ENCODE measurements at regions not wholly inside any gene's neighbourhood (a gene's known extent, or its start where the extent isn't known, plus 50 kb on each side); places are given as distances from the start of the nearest gene placed in this dataset.
"Not testable (repeated sequence)": the region's sequence is repeated elsewhere in the genome, so short reads cannot be mapped to it uniquely, and the experiment has no call there.

DNA sequence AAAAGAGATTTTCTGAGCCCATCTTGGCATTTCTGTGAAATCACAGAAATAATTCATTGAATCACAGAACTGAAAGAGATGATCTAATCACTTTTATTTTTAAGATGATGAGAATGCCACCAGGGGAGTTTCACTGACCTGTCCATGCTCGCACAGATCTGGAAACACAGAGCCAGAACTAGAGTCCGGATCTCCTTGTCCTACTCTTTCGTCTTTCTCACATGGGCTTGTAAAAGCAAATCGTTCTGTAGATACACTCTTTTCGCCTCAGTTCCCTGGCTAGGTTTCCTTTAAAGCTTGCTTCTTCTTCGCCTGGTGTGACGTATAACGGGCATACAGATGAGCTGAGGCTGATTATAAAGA is 122.5 kb upstream of the SPRED1 start:
- DNase-seq = no peak

DNA sequence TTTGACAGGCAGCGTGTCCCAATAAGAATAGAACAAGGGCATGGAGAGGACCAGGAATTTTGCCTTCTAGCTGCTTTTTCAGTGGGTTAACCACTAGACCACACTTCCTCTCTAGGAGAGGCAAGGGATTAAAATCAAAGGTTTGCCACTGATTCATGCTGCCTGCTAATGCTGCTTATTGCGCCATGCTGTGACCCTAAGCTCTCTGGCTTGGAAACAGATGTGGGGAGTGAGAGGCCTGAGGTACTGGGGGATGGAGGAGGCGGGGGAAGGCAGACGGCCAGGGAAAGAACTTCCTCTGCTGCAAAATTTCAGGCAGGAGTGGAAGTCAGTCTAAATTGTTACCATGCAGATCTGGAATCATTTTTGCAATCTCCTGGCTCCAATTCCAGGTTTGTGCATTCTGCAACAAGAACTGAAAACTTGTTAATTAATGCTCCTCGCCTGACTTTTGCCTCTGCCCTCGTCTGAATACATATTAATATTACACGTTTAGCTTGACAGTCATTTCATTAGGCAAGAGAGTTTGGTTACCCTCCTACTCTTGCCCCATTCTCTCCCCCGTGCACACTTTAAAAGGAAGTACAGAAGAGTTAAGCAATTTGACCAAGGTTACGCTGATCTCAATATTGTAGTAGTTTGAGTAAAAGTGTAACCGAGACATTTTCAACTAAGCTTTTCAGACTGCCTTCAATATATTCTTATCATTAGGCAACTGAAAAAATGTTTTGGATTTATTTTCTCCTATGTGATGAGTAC is 121.7 kb upstream of the SPRED1 start:
- DNase-seq = peak; percentile 49

- DNase-seq = no peak
These were observed 118.4 kb upstream of the SPRED1 start for GRCh38 chr15:38134252-38134651.

DNA sequence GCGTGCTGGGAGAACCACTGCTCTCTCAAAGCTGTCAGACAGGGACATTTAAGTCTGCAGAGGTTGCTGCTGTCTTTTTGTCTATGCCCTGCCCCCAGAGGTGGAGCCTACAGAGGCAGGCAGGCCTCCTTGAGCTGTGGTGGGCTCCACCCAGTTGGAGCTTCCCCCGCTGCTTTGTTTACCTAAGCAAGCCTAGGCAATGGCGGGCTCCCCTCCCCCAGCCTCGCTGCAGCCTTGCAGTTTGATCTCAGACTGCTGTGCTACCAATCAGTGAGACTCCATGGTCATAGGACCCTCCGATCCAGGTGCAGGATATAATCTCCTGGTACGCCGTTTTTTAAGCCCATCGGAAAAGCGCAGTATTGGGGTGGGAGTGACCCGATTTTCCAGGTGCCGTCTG is 110.4 kb upstream of the SPRED1 start:
- not testable (repeated sequence) for DNase-seq

DNA sequence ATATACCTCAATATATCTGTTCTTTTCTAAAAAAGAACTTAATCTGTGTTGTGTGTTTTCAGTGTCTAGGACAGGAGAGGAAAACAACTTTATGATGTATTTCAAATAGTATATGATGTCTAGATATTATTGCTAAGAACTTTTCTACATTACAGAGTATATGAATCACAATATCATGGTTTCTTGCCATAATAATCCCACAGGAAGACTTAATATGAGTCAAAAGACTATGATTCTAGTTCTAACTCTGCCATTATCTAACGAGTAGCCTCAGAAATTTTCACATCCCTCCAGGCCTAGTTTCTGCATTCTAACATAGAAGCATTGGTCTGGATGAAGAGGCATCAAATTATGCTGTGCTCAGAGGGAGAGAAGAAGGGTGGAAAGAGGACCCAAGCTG is 107.7 kb upstream of the SPRED1 start:
- no peak for DNase-seq

DNA sequence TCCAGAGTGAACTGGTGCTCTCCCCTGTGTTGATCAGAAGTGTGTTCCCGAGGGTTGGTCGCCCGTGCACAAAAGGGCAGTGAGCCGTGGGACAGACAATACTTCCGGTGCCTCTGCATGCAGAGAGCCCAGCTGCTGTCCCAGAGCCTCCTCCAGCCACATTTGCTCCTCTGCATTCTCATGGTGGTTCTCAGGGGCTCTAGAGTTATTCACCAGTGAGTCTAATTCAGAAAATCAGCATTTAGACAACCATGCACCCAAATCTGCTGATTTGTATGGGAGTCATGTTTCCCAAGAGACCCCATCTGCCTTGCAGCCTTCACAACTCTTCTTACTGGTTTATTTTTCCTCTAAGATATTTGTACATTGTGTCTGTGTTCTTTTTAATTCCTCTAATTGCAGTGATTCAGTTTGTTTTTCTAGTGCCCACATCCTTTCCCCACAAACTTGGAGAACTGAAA is 107.0 kb upstream of the SPRED1 start:
- DNase-seq = no peak

GRCh38 chr15:38147246-38147645 is 105.4 kb upstream of the SPRED1 start:
- no peak for DNase-seq

DNA sequence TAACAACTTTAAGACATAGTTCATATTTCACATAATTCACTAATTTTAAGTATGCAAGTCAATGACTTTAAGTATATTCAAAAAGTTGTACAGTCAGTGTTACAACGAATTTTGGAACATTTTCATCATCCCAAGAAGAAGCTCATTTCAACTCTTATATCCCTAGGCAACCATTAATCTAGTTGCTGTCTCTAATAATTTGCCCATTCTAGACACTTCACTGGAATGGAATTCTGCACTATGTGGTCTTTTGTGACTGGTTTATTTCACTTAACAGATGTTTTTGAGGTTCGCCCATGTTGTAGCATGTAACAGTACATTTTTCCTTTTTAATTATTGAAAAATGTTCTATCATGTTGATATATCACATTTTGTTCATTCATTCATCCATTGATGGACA is 104.2 kb upstream of the SPRED1 start:
- DNase-seq = no peak

DNA sequence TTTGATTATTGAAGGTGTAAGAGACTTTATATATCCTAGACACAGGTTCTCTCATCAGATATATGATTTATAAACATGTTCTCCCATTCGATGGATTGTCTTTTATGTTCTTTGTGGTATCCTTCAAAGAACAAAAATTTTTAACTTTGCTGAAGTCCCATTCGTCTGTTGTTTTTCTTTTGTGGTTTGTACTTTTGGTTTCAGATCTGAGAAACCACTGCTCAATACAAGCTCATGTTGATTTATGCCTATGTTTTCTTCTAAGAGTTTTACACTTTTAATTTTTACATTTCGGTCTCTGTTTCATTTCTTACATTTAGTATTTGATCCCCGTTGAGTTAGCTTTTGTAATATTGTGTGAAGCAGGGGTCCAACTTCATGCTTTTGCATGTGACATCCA is 103.3 kb upstream of the SPRED1 start:
- no peak for DNase-seq

GRCh38 chr15:38150148-38150547 is 102.5 kb upstream of the SPRED1 start:
- no peak for DNase-seq

DNA sequence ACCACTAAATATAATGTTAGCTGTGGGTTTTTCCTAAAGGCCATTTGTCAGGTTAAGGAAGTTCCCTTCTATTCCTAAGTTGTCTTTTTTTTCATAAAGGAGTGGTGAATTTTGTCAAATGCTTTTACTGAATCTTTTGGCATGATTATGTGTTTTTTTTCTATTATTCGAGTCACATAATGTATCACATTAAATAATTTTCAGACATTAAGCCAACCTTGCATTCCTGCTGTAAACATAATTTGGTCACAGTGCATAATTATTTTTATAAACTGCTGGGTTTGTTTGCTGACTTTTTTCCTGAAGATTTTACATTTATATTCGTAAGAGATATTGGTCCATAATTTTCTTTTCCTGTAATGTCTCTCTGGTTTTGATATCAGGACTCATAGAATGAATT is 101.8 kb upstream of the SPRED1 start:
- DNase-seq = no peak

GRCh38 chr15:38153781-38154180 is 98.9 kb upstream of the SPRED1 start:
- no peak for DNase-seq

DNA sequence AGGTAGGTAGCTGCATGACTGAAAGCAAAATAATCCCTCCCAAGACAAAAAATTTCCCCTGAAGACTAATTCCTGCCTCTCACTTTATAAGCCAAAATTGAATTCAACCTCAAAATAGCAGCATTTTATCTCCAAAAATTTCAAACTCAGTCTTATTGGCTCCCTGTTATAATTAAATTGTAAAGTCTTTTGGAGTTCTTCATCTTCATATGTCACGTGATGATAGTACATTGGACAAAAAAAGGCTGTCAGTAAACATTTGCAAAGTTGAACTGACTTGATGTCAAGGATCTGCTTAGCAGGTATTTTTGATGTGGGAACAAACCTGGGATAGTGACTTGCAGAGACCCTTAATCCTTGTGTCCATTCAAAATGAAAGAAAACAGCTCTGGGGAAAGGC is 98.4 kb upstream of the SPRED1 start:
- no peak for DNase-seq

- DNase-seq = no peak
These were observed 97.8 kb upstream of the SPRED1 start for GRCh38 chr15:38154837-38155236.

GRCh38 chr15:38163658-38164057 is 89.0 kb upstream of the SPRED1 start:
- no peak for DNase-seq

- no peak for DNase-seq
These were observed 88.6 kb upstream of the SPRED1 start for GRCh38 chr15:38164061-38164460.

- no peak for DNase-seq
These were observed 88.1 kb upstream of the SPRED1 start for GRCh38 chr15:38164507-38164906.

DNA sequence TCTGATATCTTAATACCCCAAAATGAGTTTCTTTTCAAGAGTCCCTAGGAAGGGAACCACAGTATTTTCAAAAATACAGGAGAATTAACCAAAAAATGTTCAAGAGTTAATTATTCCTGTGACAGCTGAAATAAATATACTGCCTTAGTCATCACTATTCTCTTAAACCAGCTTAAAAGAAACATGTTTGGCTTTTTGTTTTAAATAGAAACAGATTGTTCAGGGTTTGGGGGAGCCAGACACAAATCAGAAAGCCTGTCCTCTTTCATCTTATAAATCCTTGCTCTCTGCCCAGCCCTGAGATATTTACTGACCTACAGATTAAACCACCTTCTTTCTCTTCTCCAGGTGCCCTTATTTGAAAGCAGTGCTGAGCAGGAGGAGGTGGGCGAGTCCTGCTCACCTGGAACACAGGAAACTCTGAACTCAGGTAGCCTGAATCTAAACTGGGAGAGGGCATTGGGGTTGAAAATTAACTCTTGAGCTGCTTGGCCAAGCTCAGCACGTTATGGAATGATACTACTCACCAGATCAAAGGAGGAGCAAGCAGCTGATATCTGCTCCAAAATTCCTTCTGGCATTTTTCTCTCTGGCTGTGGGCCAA is 84.1 kb upstream of the SPRED1 start:
- no peak for DNase-seq

DNA sequence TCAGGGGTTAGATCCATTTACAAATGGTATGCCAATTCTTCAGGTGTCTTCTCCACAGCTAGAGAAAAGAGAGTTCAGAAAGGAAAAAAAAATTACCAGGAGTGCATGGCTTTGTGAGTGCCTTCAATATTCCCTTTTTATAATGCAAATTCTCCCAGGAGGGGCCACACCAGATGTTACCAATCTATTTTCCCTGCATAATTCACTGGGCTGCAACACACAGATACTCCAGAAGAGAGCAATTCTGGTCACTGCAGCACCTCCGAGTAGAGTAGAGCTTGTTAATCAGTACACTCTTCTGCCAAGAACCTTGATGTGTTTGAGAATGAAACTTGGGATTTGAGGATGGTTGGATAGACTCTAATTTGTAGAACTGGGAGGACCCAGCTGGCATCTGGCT is 80.7 kb upstream of the SPRED1 start:
- no peak for DNase-seq

DNA sequence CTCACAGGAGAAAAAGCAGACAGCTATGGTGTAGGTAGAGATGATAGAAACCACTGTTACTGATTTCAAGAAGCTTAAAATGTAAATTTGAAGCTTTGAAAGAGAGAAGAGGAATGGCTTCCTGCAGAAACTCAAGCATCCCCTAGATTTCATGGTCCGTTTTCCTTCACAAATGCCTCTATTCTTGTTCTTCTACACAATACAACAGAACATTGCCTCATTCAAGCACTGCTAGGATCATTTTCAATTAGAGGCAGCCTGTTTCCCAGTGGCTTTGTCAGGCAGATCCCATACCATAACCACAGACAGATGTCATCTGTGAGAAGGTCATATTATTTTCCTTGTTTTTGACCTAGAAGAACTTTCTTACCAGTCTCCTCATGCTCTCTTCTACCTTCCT is 77.9 kb upstream of the SPRED1 start:
- no peak for DNase-seq

DNA sequence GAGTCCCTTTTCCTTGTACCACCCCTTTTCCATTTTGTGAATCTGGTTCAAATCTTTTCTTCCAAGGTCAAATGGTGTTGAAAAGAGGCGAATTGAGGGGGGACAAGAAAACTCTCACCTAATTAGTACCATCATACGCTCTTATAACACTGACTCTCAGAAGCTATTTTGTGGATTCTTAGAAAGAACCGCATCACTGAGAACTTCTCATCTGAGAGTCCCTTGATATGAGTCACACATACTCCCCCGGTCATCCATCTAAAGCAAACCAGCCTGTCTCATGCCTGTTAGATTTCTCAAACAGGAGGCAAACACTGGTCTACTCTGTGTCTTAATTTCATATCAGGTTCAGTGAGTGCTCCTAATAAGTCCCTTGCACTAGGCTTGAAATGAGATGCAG is 76.5 kb upstream of the SPRED1 start:
- no peak for DNase-seq

GRCh38 chr15:38176691-38177090 is 75.9 kb upstream of the SPRED1 start:
- DNase-seq = no peak

DNA sequence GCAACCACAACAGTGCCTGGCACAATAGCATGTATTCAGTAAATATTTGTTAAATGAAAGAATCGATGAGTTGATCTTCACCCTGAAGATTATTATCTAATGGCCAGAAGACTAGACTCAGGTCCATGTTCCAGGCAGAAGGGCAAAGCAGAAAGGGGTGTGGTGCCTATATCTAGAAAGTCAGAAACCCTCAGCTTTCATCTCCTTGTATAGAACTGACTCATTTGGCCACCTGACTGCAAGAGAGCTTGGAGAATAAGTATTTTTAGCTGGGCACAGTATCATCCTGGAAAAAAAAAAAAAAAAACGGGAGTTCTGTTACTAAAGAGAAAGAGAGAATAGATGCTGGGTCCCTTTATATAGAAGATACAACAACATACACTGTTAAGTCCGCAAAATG is 69.7 kb upstream of the SPRED1 start:
- no peak for DNase-seq

DNA sequence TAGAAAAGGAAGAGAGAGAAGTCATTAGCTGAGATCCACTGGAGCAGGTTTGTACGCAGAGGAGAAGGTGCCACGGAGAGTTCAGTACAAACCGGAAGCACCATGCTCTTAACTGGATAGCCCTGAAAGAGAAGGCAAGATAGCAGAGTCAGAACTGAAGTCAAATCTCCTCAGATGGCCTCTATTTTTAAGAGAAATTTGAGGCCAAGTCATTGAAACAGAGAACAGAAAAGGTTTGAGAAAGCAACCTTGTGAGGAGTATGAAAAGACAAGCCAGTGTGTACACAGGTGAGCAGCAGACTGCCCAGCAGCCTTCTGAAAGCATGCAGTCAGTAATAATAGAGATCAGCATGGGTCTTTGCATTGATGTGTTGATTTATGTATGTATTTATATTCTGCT is 66.1 kb upstream of the SPRED1 start:
- DNase-seq = no peak
